CD4-positive, alpha-beta T cell treated with Interleukin-1 beta for 1 hour (primary cell): ENCODE measurements at regions not wholly inside any gene's neighbourhood (a gene's known extent, or its start where the extent isn't known, plus 50 kb on each side); places are given as distances from the start of the nearest gene placed in this dataset.
"Not testable (repeated sequence)": the region's sequence is repeated elsewhere in the genome, so short reads cannot be mapped to it uniquely, and the experiment has no call there.

Experiments
- DNase-seq, 2 donors: peaks; one replicate each; pipeline ENCODE4 v3.0.0-alpha.2; 2020 to 2022

- DNase-seq: no peak
Measured at GRCh38 chr1:96865731-96866685, 144.4 kb downstream of the PTBP2 start.

GRCh38 chr1:96872757-96873156 lies 151.2 kb downstream of the PTBP2 start:
- no peak for DNase-seq

GRCh38 chr1:96878640-96879039 lies 157.1 kb downstream of the PTBP2 start:
- no peak for DNase-seq

GRCh38 chr1:96880626-96881025 lies 159.0 kb downstream of the PTBP2 start:
- no peak for DNase-seq

- DNase-seq: no peak
Measured at GRCh38 chr1:96882096-96882495, 160.5 kb downstream of the PTBP2 start.

- DNase-seq: no peak
Measured at GRCh38 chr1:96886474-96886873, 164.9 kb downstream of the PTBP2 start.

GRCh38 chr1:96887501-96887900 lies 165.9 kb downstream of the PTBP2 start:
- DNase-seq: no peak

- no peak for DNase-seq
Measured at GRCh38 chr1:96901783-96902363, 180.3 kb downstream of the PTBP2 start.

- no peak for DNase-seq
Measured at GRCh38 chr1:96912248-96912647, 190.7 kb downstream of the PTBP2 start.

GRCh38 chr1:96915701-96916100 lies 194.1 kb downstream of the PTBP2 start:
- DNase-seq: not testable (repeated sequence)

GRCh38 chr1:96918406-96918805 lies 196.8 kb downstream of the PTBP2 start:
- DNase-seq: no peak

GRCh38 chr1:96922181-96922580 lies 200.6 kb downstream of the PTBP2 start:
- no peak for DNase-seq

- no peak for DNase-seq
Measured at GRCh38 chr1:96923753-96924152, 202.2 kb downstream of the PTBP2 start.

GRCh38 chr1:96926176-96926575 lies 204.6 kb downstream of the PTBP2 start:
- no peak for DNase-seq

- no peak for DNase-seq
Measured at GRCh38 chr1:96927125-96927524, 205.5 kb downstream of the PTBP2 start.

GRCh38 chr1:96931136-96931535 lies 209.6 kb downstream of the PTBP2 start:
- no peak for DNase-seq

GRCh38 chr1:96934282-96934681 lies 212.7 kb downstream of the PTBP2 start:
- no peak for DNase-seq

GRCh38 chr1:96944432-96945092 lies 223.0 kb downstream of the PTBP2 start:
- no peak for DNase-seq

GRCh38 chr1:96945509-96946084 lies 224.0 kb downstream of the PTBP2 start:
- DNase-seq: no peak

- no peak for DNase-seq
Measured at GRCh38 chr1:96955307-96956012, 233.9 kb downstream of the PTBP2 start.

GRCh38 chr1:96962216-96962615 lies 240.6 kb downstream of the PTBP2 start:
- DNase-seq: no peak

GRCh38 chr1:96962751-96963211 lies 241.2 kb downstream of the PTBP2 start:
- no peak for DNase-seq

GRCh38 chr1:96964761-96965160 lies 243.2 kb downstream of the PTBP2 start:
- DNase-seq: no peak
